Kidney capillary endothelial cell (primary cell): ENCODE measurements at regions not wholly inside any gene's neighbourhood (a gene's known extent, or its start where the extent isn't known, plus 50 kb on each side); places are given as distances from the start of the nearest gene placed in this dataset.

Experiments
- DNase-seq: peaks from one replicate; pipeline ENCODE4 v3.0.0-alpha.2; 2018; ENCODE audit warnings: low spot score

- no peak for DNase-seq
These were observed 150.7 kb downstream of the KCTD15 start for GRCh38 chr19:33947265-33947964.

- no peak for DNase-seq
These were observed 152.1 kb downstream of the KCTD15 start for GRCh38 chr19:33948651-33949335.

- no peak for DNase-seq
These were observed 153.6 kb downstream of the KCTD15 start for GRCh38 chr19:33950091-33950750.

- DNase-seq, result no peak
These were observed 156.4 kb downstream of the KCTD15 start for GRCh38 chr19:33953023-33953422.

- DNase-seq, result no peak
These were observed 156.9 kb downstream of the KCTD15 start for GRCh38 chr19:33953592-33953991.

- DNase-seq, result no peak
These were observed 158.0 kb downstream of the KCTD15 start for GRCh38 chr19:33954686-33955085.

GRCh38 chr19:33956941-33957340, 160.3 kb downstream of the KCTD15 start:
- DNase-seq, result no peak

- no peak for DNase-seq
These were observed 161.1 kb downstream of the KCTD15 start for GRCh38 chr19:33957804-33958203.

GRCh38 chr19:33960566-33960965, 163.9 kb downstream of the KCTD15 start:
- no peak for DNase-seq

- no peak for DNase-seq
These were observed 165.5 kb downstream of the KCTD15 start for GRCh38 chr19:33962161-33962560.

GRCh38 chr19:33963514-33963913, 166.8 kb downstream of the KCTD15 start:
- DNase-seq, result no peak

- DNase-seq, result no peak
These were observed 174.4 kb downstream of the KCTD15 start for GRCh38 chr19:33971073-33971472.

- DNase-seq, result no peak
These were observed 181.4 kb downstream of the KCTD15 start for GRCh38 chr19:33977756-33978685.

- no peak for DNase-seq
These were observed 186.0 kb downstream of the KCTD15 start for GRCh38 chr19:33982706-33983105.

- DNase-seq, result no peak
These were observed 183.7 kb upstream of the LSM14A start for GRCh38 chr19:33988601-33989000.

- peak; percentile 8 for DNase-seq
These were observed 174.6 kb upstream of the LSM14A start for GRCh38 chr19:33997690-33998089.

- peak; percentile 21 for DNase-seq
These were observed 174.0 kb upstream of the LSM14A start for GRCh38 chr19:33998302-33998701.

- DNase-seq, result peak; percentile 55
These were observed 173.5 kb upstream of the LSM14A start for GRCh38 chr19:33998739-33999345.

GRCh38 chr19:34017024-34017423, 155.3 kb upstream of the LSM14A start:
- DNase-seq, result no peak

- no peak for DNase-seq
These were observed 154.7 kb upstream of the LSM14A start for GRCh38 chr19:34017601-34018000.

- no peak for DNase-seq
These were observed 153.8 kb upstream of the LSM14A start for GRCh38 chr19:34018546-34018945.

GRCh38 chr19:34023381-34023780, 148.9 kb upstream of the LSM14A start:
- DNase-seq, result no peak
